T-helper 17 cell (primary cell): ENCODE measurements at regions not wholly inside any gene's neighbourhood (a gene's known extent, or its start where the extent isn't known, plus 50 kb on each side); places are given as distances from the start of the nearest gene placed in this dataset.

Source experiments
- ATAC-seq: fragments of 150-1000 bp; cut with Tn5 transposase; 2 replicates; pipeline ENCODE4 v1.10.0; 2021; ENCODE audit warnings: mild to moderate bottlenecking, moderate library complexity
- DNase-seq, 3 donors: peaks; one replicate each; pipeline versions ENCODE4 v3.0.0 to v3.0.0-alpha.2; 2020 to 2021
- H3K9me3 ChIP-seq: one replicate; pipeline ENCODE4 v1.7.0; 2013; ENCODE audit warnings: low read length, mild to moderate bottlenecking; ENCODE audit not compliant: control insufficient read depth, poor library complexity, severe bottlenecking
- H3K27ac Mint-ChIP-seq: one replicate; pipeline ENCODE4 v1.8.0; 2022; ENCODE audit warnings: mild to moderate bottlenecking, moderate library complexity, mixed read lengths
- H3K27me3 Mint-ChIP-seq: one replicate; pipeline ENCODE4 v1.8.0; 2022; ENCODE audit warnings: mixed read lengths
- H3K36me3 Mint-ChIP-seq: one replicate; pipeline ENCODE4 v1.8.0; 2022; ENCODE audit warnings: low read depth, mixed read lengths
- H3K4me1 Mint-ChIP-seq: one replicate; pipeline ENCODE4 v1.8.0; 2022; ENCODE audit warnings: mild to moderate bottlenecking, mixed read lengths
- H3K4me3 Mint-ChIP-seq: one replicate; pipeline ENCODE4 v1.8.0; 2022; ENCODE audit warnings: mild to moderate bottlenecking, moderate library complexity, mixed read lengths

GRCh38 chrX:10039821-10040793 lies 72.9 kb downstream of the CLDN34 start:
- H3K27ac Mint-ChIP-seq = no peak overlapping the region
- H3K27me3 Mint-ChIP-seq = no peaks in the 10 kb centered on the region
- no peaks in the 10 kb centered on the region for H3K4me1 Mint-ChIP-seq
- no peak for DNase-seq
- no peaks in the 10 kb centered on the region for H3K9me3 ChIP-seq
- H3K36me3 Mint-ChIP-seq = no peaks in the 10 kb centered on the region
- H3K4me3 Mint-ChIP-seq = no peak overlapping the region
- ATAC-seq = no peak

- H3K4me1 Mint-ChIP-seq = no peaks in the 10 kb centered on the region
- ATAC-seq = no peak
- no peaks in the 10 kb centered on the region for H3K36me3 Mint-ChIP-seq
- no peak for DNase-seq
- no peak overlapping the region for H3K27ac Mint-ChIP-seq
- no peaks in the 10 kb centered on the region for H3K27me3 Mint-ChIP-seq
- H3K9me3 ChIP-seq = no peaks in the 10 kb centered on the region
- H3K4me3 Mint-ChIP-seq = no peak overlapping the region
Observed at GRCh38 chrX:10040961-10041360, 73.8 kb downstream of the CLDN34 start.

GRCh38 chrX:10041383-10041782 lies 74.2 kb downstream of the CLDN34 start:
- DNase-seq (no peak), ATAC-seq (no peak)
- no peaks in the 10 kb centered on the region for H3K9me3 ChIP-seq
- no peaks in the 10 kb centered on the region for H3K4me1 Mint-ChIP-seq
- H3K27ac Mint-ChIP-seq = no peak overlapping the region
- H3K27me3 Mint-ChIP-seq = no peaks in the 10 kb centered on the region
- no peaks in the 10 kb centered on the region for H3K36me3 Mint-ChIP-seq
- H3K4me3 Mint-ChIP-seq = no peak overlapping the region

GRCh38 chrX:10042055-10042454 lies 74.9 kb downstream of the CLDN34 start:
- no peaks in the 10 kb centered on the region for H3K4me1 Mint-ChIP-seq
- H3K4me3 Mint-ChIP-seq = no peak overlapping the region
- no peak for ATAC-seq

GRCh38 chrX:10043386-10043785 lies 76.2 kb downstream of the CLDN34 start:
- no peaks in the 10 kb centered on the region for H3K27me3 Mint-ChIP-seq
- no peaks in the 10 kb centered on the region for H3K9me3 ChIP-seq
- H3K27ac Mint-ChIP-seq = no peak overlapping the region
- no peak for DNase-seq
- ATAC-seq = no peak
- H3K4me3 Mint-ChIP-seq = no peak overlapping the region
- no peaks in the 10 kb centered on the region for H3K36me3 Mint-ChIP-seq
- no peaks in the 10 kb centered on the region for H3K4me1 Mint-ChIP-seq

More at GRCh38 chrX:10042055-10042454, 74.9 kb downstream of the CLDN34 start:
- H3K9me3 ChIP-seq = no peaks in the 10 kb centered on the region
- Mint-ChIP-seq H3K36me3 (no peaks in the 10 kb centered on the region), H3K27me3 (no peaks in the 10 kb centered on the region), H3K27ac (no peak overlapping the region)
- DNase-seq = no peak

- no peaks in the 10 kb centered on the region for H3K27me3 Mint-ChIP-seq
- H3K9me3 ChIP-seq = no peaks in the 10 kb centered on the region
- no peak overlapping the region for H3K27ac Mint-ChIP-seq
- H3K36me3 Mint-ChIP-seq = no peaks in the 10 kb centered on the region
- H3K4me1 Mint-ChIP-seq = no peaks in the 10 kb centered on the region
- no peak for ATAC-seq
- no peak overlapping the region for H3K4me3 Mint-ChIP-seq
- DNase-seq = no peak
Observed at GRCh38 chrX:10044021-10044420, 76.9 kb downstream of the CLDN34 start.

- H3K27me3 Mint-ChIP-seq = no peaks in the 10 kb centered on the region
- no peaks in the 10 kb centered on the region for H3K4me1 Mint-ChIP-seq
- H3K27ac Mint-ChIP-seq = no peak overlapping the region
- no peaks in the 10 kb centered on the region for H3K36me3 Mint-ChIP-seq
- H3K4me3 Mint-ChIP-seq = no peak overlapping the region
- ATAC-seq (no peak), DNase-seq (no peak)
- H3K9me3 ChIP-seq = no peaks in the 10 kb centered on the region
Observed at GRCh38 chrX:10045327-10046000, 78.3 kb downstream of the CLDN34 start.

GRCh38 chrX:10047133-10047532 lies 80.0 kb downstream of the CLDN34 start:
- no peak for DNase-seq
- Mint-ChIP-seq H3K27me3 (no peaks in the 10 kb centered on the region), H3K27ac (no peak overlapping the region)

GRCh38 chrX:10047631-10048030 lies 80.5 kb downstream of the CLDN34 start:
- H3K27me3 Mint-ChIP-seq = no peaks in the 10 kb centered on the region
- H3K4me1 Mint-ChIP-seq = no peaks in the 10 kb centered on the region
- no peaks in the 10 kb centered on the region for H3K36me3 Mint-ChIP-seq
- no peaks in the 10 kb centered on the region for H3K9me3 ChIP-seq
- DNase-seq = no peak
- no peak for ATAC-seq
- H3K27ac Mint-ChIP-seq = no peak overlapping the region
- H3K4me3 Mint-ChIP-seq = no peak overlapping the region

More at GRCh38 chrX:10047133-10047532, 80.0 kb downstream of the CLDN34 start:
- Mint-ChIP-seq H3K36me3 (no peaks in the 10 kb centered on the region), H3K4me3 (no peak overlapping the region), H3K4me1 (no peaks in the 10 kb centered on the region)
- H3K9me3 ChIP-seq = no peaks in the 10 kb centered on the region
- ATAC-seq = no peak

- H3K4me1 Mint-ChIP-seq = no peaks in the 10 kb centered on the region
- no peaks in the 10 kb centered on the region for H3K36me3 Mint-ChIP-seq
- no peak overlapping the region for H3K27ac Mint-ChIP-seq
- DNase-seq (no peak), ATAC-seq (no peak)
- no peak overlapping the region for H3K4me3 Mint-ChIP-seq
- no peaks in the 10 kb centered on the region for H3K27me3 Mint-ChIP-seq
- H3K9me3 ChIP-seq = no peaks in the 10 kb centered on the region
Observed at GRCh38 chrX:10048076-10048475, 80.9 kb downstream of the CLDN34 start.

GRCh38 chrX:10048707-10049106 lies 81.5 kb downstream of the CLDN34 start:
- no peak overlapping the region for H3K27ac Mint-ChIP-seq
- H3K27me3 Mint-ChIP-seq = no peaks in the 10 kb centered on the region
- DNase-seq = no peak
- H3K4me1 Mint-ChIP-seq = no peaks in the 10 kb centered on the region
- H3K9me3 ChIP-seq = no peaks in the 10 kb centered on the region
- no peak for ATAC-seq
- no peaks in the 10 kb centered on the region for H3K36me3 Mint-ChIP-seq
- no peak overlapping the region for H3K4me3 Mint-ChIP-seq

- H3K27ac Mint-ChIP-seq = no peak overlapping the region
- DNase-seq = no peak
- no peaks in the 10 kb centered on the region for H3K9me3 ChIP-seq
- H3K36me3 Mint-ChIP-seq = no peaks in the 10 kb centered on the region
- no peaks in the 10 kb centered on the region for H3K27me3 Mint-ChIP-seq
- no peak overlapping the region for H3K4me3 Mint-ChIP-seq
- H3K4me1 Mint-ChIP-seq = no peaks in the 10 kb centered on the region
- ATAC-seq = no peak
Observed at GRCh38 chrX:10049236-10049635, 82.1 kb downstream of the CLDN34 start.

GRCh38 chrX:10050481-10050880 lies 83.3 kb downstream of the CLDN34 start:
- DNase-seq (no peak), ATAC-seq (no peak)
- H3K27ac Mint-ChIP-seq = no peak overlapping the region
- no peaks in the 10 kb centered on the region for H3K27me3 Mint-ChIP-seq
- H3K9me3 ChIP-seq = no peaks in the 10 kb centered on the region
- no peaks in the 10 kb centered on the region for H3K4me1 Mint-ChIP-seq
- no peaks in the 10 kb centered on the region for H3K36me3 Mint-ChIP-seq
- no peak overlapping the region for H3K4me3 Mint-ChIP-seq
